ENCODE measurements at regions not wholly inside any gene's neighbourhood (a gene's known extent, or its start where the extent isn't known, plus 50 kb on each side); places are given as distances from the start of the nearest gene placed in this dataset.

DNA sequence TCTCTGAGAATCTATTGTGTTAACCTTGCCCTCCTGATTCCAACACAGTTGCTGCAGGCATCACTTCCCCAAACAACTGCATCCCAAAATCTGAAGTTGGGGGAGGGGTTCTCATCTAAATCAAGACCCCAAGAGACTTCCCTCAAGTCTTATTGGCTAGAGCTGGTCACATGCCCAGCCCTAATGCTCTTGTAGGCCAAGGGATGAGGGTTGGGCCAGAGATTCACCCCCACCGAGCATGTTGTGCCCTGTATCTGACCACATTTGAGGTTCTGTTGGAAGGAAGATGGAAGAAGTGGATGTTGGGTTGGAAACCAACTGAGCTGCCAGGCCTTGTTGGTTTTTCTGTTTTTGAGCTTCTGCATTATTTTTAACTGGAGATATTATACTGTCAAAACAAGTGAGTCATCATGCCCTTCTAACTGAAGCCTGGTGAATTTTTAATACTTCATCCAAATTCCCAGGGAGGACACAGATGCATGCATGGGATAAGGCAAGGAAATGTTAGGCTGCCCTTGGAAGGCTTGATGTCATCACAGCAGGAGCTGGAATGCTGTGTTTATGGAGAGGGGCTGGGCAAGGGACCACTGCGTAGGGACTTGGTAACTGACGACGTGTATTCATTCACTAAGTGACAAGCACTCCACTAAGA is 68.6 kb upstream of the CACUL1 start (continued):
- TF ChIP-seq SIN3A (conservative IDR thresholded peaks at IDR 0.05 in 1 of 2, IDR thresholded peaks at IDR 0.05 in 1 of 2; ENCODE audit: low read depth in 1 of 2, low read length in 2 of 2) (no peak), EGR1 (IDR thresholded peaks at IDR 0.05; ENCODE audit: borderline replicate concordance, low read depth, low read length) (no peak), EP300 (IDR thresholded peaks at IDR 0.05; ENCODE audit: borderline replicate concordance in 1 of 2, low read depth in 2 of 2, low read length in 2 of 2) (no peak)

Data from H1 (cell line).